ENCODE measurements at regions not wholly inside any gene's neighbourhood (a gene's known extent, or its start where the extent isn't known, plus 50 kb on each side); places are given as distances from the start of the nearest gene placed in this dataset.

- 81 to 82% methylated on average over 8 of the region's 8 CpGs for WGBS, 2 donors
- intact Hi-C loops (cut with DNase I): no loop called here
- H3K4me3 ChIP-seq: no peak overlapping the region
- H3K36me3 ChIP-seq: no peaks in the 10 kb centered on the region
- H3K27me3 ChIP-seq: no peaks in the 10 kb centered on the region
- no peaks in the 10 kb centered on the region for H3K4me1 ChIP-seq
- H3K9me3 ChIP-seq: no peaks in the 10 kb centered on the region
- ATAC-seq (no peak), DNase-seq (no peak)
- H3K27ac ChIP-seq: no peak overlapping the region
- TF ChIP-seq, protein P1, sequence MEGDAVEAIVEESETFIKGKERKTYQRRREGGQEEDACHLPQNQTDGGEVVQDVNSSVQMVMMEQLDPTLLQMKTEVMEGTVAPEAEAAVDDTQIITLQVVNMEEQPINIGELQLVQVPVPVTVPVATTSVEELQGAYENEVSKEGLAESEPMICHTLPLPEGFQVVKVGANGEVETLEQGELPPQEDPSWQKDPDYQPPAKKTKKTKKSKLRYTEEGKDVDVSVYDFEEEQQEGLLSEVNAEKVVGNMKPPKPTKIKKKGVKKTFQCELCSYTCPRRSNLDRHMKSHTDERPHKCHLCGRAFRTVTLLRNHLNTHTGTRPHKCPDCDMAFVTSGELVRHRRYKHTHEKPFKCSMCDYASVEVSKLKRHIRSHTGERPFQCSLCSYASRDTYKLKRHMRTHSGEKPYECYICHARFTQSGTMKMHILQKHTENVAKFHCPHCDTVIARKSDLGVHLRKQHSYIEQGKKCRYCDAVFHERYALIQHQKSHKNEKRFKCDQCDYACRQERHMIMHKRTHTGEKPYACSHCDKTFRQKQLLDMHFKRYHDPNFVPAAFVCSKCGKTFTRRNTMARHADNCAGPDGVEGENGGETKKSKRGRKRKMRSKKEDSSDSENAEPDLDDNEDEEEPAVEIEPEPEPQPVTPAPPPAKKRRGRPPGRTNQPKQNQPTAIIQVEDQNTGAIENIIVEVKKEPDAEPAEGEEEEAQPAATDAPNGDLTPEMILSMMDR (IDR thresholded peaks at IDR 0.05): no peak
These were observed 486.4 kb upstream of the ADARB2 start for GRCh38 chr10:2223548-2224320.

DNA sequence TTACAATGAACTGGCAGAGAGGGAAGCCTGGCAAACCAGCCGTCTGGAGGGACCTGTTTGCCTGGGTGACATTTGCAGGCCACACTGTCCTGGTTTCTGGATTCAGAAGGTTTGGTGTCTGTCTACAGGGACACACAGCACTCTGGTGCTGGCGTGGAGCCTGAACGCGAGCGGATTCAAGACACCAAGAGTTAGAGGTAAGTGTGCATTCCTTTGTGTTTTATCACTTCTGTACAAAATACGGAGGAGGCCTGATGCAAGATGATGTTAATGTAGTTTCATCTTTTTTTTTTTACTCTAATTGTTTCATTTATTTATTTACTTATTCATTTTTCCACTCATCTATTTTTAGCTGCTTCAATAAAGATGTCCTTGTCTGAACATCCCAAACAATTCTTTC, 485.3 kb upstream of the ADARB2 start:
- no peak for ATAC-seq
- TF ChIP-seq, protein P1 (IDR thresholded peaks at IDR 0.05): no peak
- H3K27me3 ChIP-seq: no peaks in the 10 kb centered on the region
- no peak overlapping the region for H3K27ac ChIP-seq
- H3K9me3 ChIP-seq: no peaks in the 10 kb centered on the region
- no peak overlapping the region for H3K4me3 ChIP-seq
- DNase-seq: no peak
- 80 to 82% methylated on average over 6 of the region's 6 CpGs for WGBS, 2 donors
- H3K4me1 ChIP-seq: no peaks in the 10 kb centered on the region
- intact Hi-C loops (cut with DNase I): no loop called here
- no peaks in the 10 kb centered on the region for H3K36me3 ChIP-seq

DNA sequence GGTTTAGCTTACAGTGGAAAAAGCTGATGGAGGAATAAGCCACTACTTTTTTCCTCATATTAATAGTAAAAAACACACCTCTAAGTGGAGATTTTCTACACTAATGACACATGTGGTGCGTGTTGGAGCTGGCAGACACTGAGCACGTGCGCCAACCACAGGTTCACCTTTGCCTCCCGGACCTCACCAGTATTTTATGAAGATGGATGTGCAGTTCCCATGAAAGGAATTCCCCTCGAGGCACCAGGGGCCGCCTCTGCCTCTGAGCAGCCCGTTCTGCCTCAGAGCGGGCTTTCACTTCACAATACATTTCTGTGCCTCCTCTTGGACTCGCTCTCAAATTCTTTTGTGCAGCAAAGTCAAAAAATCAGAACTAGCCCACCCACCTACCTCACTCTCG, 477.5 kb upstream of the ADARB2 start:
- Histone ChIP-seq H3K4me1 (no peaks in the 10 kb centered on the region), H3K27ac (no peak overlapping the region), H3K27me3 (peaks cover 0 to 28% (median 0%) of the 10 kb centered on the region in 7 donors), H3K36me3 (no peaks in the 10 kb centered on the region), H3K9me3 (no peaks in the 10 kb centered on the region), H3K4me3 (no peak overlapping the region)
- no peak for DNase-seq
- intact Hi-C loops (cut with DNase I): no loop called here
- TF ChIP-seq, protein P1 (IDR thresholded peaks at IDR 0.05): no peak
- WGBS, 2 donors: 59 to 63% methylated on average over 10 of the region's 10 CpGs
- ATAC-seq: no peak

DNA sequence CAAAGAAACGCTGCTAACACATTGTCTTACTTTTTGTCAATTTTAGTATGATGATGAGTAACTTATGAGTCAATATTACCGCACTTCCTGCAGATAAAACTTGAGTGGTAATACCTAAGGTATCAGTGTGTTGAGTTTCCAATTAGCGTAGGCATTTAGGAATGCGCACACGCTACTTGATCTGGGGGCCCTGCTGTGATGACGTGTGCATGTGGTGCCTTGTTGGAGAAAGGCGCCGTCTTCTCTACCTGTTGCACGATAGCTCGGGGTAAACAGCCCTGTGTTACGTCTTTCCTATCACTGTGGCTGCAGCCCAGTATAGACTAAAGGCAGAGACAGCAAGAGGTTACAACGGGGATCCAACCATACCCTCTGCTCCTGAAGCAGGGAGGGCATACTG, 476.8 kb upstream of the ADARB2 start:
- WGBS, 2 donors: 54 to 55% methylated on average over 12 of the region's 12 CpGs
- intact Hi-C loops (cut with DNase I): no loop called here
- no peak for ATAC-seq

More for the DNA sequence above, 476.8 kb upstream of the ADARB2 start:
- H3K27me3 ChIP-seq: peaks cover 0 to 30% (median 0%) of the 10 kb centered on the region in 7 donors
- H3K27ac ChIP-seq: no peak overlapping the region
- H3K4me3 ChIP-seq: no peak overlapping the region
- H3K9me3 ChIP-seq: no peaks in the 10 kb centered on the region
- H3K36me3 ChIP-seq: no peaks in the 10 kb centered on the region
- DNase-seq: no peak
- TF ChIP-seq, protein P1 (IDR thresholded peaks at IDR 0.05): no peak
- H3K4me1 ChIP-seq: no peaks in the 10 kb centered on the region
